Peyer's patch (tissue), 4 donors: ENCODE measurements at regions not wholly inside any gene's neighbourhood (a gene's known extent, or its start where the extent isn't known, plus 50 kb on each side); places are given as distances from the start of the nearest gene placed in this dataset.

Source experiments
- POLR2A ChIP-seq, 2 donors: fragments of 450-650 bp; IDR thresholded peaks; one replicate each; pipeline ENCODE4 v1.5.1; 2017; ENCODE audit warnings: antibody characterized with exemption in 2 of 2, mild to moderate bottlenecking in 2 of 2, moderate library complexity in 2 of 2
- TF ChIP-seq, protein P1 (sequence below), 6 experiments: fragments of 450-650 bp in 4 of 6; fragments of 200-600 bp in 2 of 6; sonication (generic) in 1 of 6; IDR thresholded peaks; one replicate each; pipeline ENCODE4 v1.5.1; 2017 to 2019; ENCODE audit warnings: antibody characterized with exemption in 6 of 6, mild to moderate bottlenecking in 3 of 6, moderate library complexity in 1 of 6

DNA sequence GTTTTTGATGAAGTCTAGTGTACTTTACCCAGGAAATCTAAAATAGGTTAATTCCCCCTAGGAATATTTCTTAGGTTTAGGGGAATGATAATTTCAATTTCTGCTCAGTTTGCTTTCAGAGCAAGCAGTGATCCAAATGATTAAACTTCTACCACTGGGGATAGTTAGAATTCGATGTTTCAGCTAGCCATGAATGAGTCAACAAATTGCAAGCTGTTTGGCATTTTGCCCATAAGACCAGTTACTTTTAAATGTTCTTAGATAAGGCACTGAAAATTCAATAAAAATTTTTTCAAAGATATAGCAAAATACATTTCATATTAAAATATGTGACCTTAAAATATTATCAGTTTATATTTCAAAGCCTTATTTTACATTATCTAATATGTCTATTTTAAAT is 993.6 kb downstream of the ARAP2 start:
- TF ChIP-seq, protein P1, sequence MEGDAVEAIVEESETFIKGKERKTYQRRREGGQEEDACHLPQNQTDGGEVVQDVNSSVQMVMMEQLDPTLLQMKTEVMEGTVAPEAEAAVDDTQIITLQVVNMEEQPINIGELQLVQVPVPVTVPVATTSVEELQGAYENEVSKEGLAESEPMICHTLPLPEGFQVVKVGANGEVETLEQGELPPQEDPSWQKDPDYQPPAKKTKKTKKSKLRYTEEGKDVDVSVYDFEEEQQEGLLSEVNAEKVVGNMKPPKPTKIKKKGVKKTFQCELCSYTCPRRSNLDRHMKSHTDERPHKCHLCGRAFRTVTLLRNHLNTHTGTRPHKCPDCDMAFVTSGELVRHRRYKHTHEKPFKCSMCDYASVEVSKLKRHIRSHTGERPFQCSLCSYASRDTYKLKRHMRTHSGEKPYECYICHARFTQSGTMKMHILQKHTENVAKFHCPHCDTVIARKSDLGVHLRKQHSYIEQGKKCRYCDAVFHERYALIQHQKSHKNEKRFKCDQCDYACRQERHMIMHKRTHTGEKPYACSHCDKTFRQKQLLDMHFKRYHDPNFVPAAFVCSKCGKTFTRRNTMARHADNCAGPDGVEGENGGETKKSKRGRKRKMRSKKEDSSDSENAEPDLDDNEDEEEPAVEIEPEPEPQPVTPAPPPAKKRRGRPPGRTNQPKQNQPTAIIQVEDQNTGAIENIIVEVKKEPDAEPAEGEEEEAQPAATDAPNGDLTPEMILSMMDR (IDR thresholded peaks at IDR 0.05), result no peak
- TF ChIP-seq POLR2A (IDR thresholded peaks at IDR 0.05), result no peak
